ENCODE measurements at regions not wholly inside any gene's neighbourhood (a gene's known extent, or its start where the extent isn't known, plus 50 kb on each side); places are given as distances from the start of the nearest gene placed in this dataset.

DNA sequence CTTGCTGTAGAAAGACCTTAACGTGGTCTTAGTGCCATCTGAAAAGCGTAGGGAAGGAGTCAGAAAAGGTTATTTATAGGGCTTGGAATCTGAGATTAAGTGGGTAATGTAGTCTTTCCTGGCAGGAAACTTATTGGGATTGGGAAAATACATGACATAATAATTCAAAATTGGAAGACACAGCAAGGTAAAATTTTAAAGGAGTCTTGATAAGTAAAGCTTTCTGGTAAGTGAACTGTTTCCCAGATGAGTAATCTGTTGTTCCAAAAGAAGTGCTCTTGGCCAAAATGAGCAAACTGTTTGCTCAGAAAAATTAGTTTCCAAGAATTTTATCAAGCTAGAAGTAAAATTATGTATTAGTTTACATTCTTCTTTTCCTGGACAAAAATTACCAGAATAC, 149.3 kb upstream of the TMTC2 start:
- no peak for TF ChIP-seq CTCF (IDR thresholded peaks at IDR 0.05)
- TF ChIP-seq POLR2A (IDR thresholded peaks at IDR 0.05), result no peak
